GM20000 (cell line): ENCODE measurements at regions not wholly inside any gene's neighbourhood (a gene's known extent, or its start where the extent isn't known, plus 50 kb on each side); places are given as distances from the start of the nearest gene placed in this dataset.

Source experiments
- DNase-seq: peaks from one replicate; pipeline ENCODE4 v3.0.0; 2012; ENCODE audit warnings: low spot score
- TF ChIP-seq, protein P1 (sequence below): IDR thresholded peaks from 2 replicates; pipeline ENCODE4 v1.5.1; 2012; ENCODE audit warnings: mild to moderate bottlenecking, control low read depth; ENCODE audit errors: extremely low read depth, missing control alignments

DNA sequence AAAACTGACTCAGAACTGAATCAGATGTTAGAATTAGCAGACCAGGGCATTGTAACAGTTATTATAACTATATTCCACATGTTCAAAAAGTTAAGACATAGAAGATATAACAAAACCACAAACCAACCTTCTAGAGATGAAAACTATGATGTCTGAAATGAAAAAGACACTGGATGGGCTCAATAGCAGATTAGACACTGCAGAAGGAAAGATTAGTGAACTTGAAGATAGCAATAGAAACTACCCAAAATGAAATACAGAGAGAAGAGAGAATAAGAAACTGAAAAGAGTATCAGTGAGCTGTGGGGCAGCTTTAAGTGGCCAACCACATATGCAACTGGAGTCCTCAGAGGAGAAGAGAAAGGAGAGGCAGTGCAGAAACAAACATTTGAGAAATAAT is 132.0 kb upstream of the ATP2B2 start:
- no peak for DNase-seq
- TF ChIP-seq, protein P1, sequence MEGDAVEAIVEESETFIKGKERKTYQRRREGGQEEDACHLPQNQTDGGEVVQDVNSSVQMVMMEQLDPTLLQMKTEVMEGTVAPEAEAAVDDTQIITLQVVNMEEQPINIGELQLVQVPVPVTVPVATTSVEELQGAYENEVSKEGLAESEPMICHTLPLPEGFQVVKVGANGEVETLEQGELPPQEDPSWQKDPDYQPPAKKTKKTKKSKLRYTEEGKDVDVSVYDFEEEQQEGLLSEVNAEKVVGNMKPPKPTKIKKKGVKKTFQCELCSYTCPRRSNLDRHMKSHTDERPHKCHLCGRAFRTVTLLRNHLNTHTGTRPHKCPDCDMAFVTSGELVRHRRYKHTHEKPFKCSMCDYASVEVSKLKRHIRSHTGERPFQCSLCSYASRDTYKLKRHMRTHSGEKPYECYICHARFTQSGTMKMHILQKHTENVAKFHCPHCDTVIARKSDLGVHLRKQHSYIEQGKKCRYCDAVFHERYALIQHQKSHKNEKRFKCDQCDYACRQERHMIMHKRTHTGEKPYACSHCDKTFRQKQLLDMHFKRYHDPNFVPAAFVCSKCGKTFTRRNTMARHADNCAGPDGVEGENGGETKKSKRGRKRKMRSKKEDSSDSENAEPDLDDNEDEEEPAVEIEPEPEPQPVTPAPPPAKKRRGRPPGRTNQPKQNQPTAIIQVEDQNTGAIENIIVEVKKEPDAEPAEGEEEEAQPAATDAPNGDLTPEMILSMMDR: no peak

GRCh38 chr3:10638466-10638865 is 133.1 kb upstream of the ATP2B2 start:
- DNase-seq: no peak
- TF ChIP-seq, protein P1: no peak

- DNase-seq: no peak
- TF ChIP-seq, protein P1: no peak
Measured at GRCh38 chr3:10641760-10642159, 136.4 kb upstream of the ATP2B2 start.

DNA sequence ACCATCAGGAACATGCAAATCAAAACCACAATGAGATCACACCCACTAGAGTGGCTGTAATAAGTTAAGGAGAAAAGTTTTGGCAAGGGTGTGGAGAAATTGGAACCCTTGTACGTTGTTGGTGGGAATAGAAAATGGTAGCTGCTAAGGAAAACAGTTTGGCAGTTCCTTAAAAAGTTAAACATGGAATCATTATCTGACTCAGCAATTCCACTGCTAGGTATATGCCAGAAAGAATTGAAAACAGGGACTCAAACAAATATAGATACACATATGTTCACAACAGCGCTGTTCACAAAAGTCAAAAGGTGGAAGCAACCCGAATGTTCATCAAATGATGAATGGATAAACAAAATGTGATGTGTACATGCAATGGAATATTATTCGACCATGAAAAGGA is 138.8 kb upstream of the ATP2B2 start:
- TF ChIP-seq, protein P1: no peak
- DNase-seq: no peak

- TF ChIP-seq, protein P1: no peak
- no peak for DNase-seq
Measured at GRCh38 chr3:10645800-10646199, 140.4 kb upstream of the ATP2B2 start.

- TF ChIP-seq, protein P1: no peak
- no peak for DNase-seq
Measured at GRCh38 chr3:10646531-10647335, 141.3 kb upstream of the ATP2B2 start.

- TF ChIP-seq, protein P1: no peak
- DNase-seq: no peak
Measured at GRCh38 chr3:10647376-10647775, 142.0 kb upstream of the ATP2B2 start.
